ENCODE measurements at regions not wholly inside any gene's neighbourhood (a gene's known extent, or its start where the extent isn't known, plus 50 kb on each side); places are given as distances from the start of the nearest gene placed in this dataset.

GRCh38 chr3:177530908-177531307 is 333.6 kb upstream of the TBL1XR1 start:
- no peaks in the 10 kb centered on the region for H3K36me3 ChIP-seq (ENCODE audit: insufficient read depth, low read length)
- no peak overlapping the region for H3K9ac ChIP-seq (ENCODE audit: low read length)
- H3K27me3 ChIP-seq (ENCODE audit: insufficient read depth, low read depth, low read length), result no peaks in the 10 kb centered on the region
- no peak overlapping the region for H3K4me3 ChIP-seq (ENCODE audit: low read length)
- no peaks in the 10 kb centered on the region for H3K9me2 ChIP-seq (ENCODE audit: insufficient read depth, low read length)
- H3K27ac ChIP-seq (ENCODE audit: low read length), result no peak overlapping the region
- H3K9me3 ChIP-seq (ENCODE audit: low read length), result no peaks in the 10 kb centered on the region
- H2AFZ ChIP-seq (ENCODE audit: low read depth, low read length), result no peak overlapping the region
- TF ChIP-seq POLR2AphosphoS5 (IDR thresholded peaks at IDR 0.05), result no peak
- no peak for TF ChIP-seq EP300 (conservative IDR thresholded peaks at IDR 0.05; ENCODE audit: poor library complexity, severe bottlenecking)
- no peak for TF ChIP-seq MXI1 (conservative IDR thresholded peaks at IDR 0.05; ENCODE audit: poor library complexity, severe bottlenecking)
- no peak for TF ChIP-seq CTCF (IDR thresholded peaks at IDR 0.05; ENCODE audit: poor library complexity, severe bottlenecking)
- no peak overlapping the region for H3K4me2 ChIP-seq (ENCODE audit: low read length)
- H4K20me1 ChIP-seq (ENCODE audit: insufficient read depth), result no peaks in the 10 kb centered on the region
- H3K79me2 ChIP-seq (replicated peaks; ENCODE audit: insufficient read depth, low read length), result no peaks in the 10 kb centered on the region
- H3F3A ChIP-seq (ENCODE audit: insufficient read depth, low read length, poor library complexity, severe bottlenecking), result no peaks in the 10 kb centered on the region

GRCh38 chr3:177536873-177537272 is 339.6 kb upstream of the TBL1XR1 start:
- H3K27me3 ChIP-seq (ENCODE audit: insufficient read depth, low read depth, low read length), result no peaks in the 10 kb centered on the region
- TF ChIP-seq EP300 (conservative IDR thresholded peaks at IDR 0.05; ENCODE audit: poor library complexity, severe bottlenecking) (peak; percentile 54), POLR2AphosphoS5 (IDR thresholded peaks at IDR 0.05) (no peak), RAD21 (conservative IDR thresholded peaks at IDR 0.05) (no peak), CTCF (IDR thresholded peaks at IDR 0.05; ENCODE audit: poor library complexity, severe bottlenecking) (no peak), MXI1 (conservative IDR thresholded peaks at IDR 0.05; ENCODE audit: poor library complexity, severe bottlenecking) (no peak)
- no peaks in the 10 kb centered on the region for H3K36me3 ChIP-seq (ENCODE audit: insufficient read depth, low read length)
- H2AFZ ChIP-seq (ENCODE audit: low read depth, low read length), result no peak overlapping the region
- no peak overlapping the region for H3K4me3 ChIP-seq (ENCODE audit: low read length)
- no peaks in the 10 kb centered on the region for H4K20me1 ChIP-seq (ENCODE audit: insufficient read depth)
- H3F3A ChIP-seq (ENCODE audit: insufficient read depth, low read length, poor library complexity, severe bottlenecking), result no peaks in the 10 kb centered on the region
- no peak overlapping the region for H3K27ac ChIP-seq (ENCODE audit: low read length)
- no peaks in the 10 kb centered on the region for H3K9me2 ChIP-seq (ENCODE audit: insufficient read depth, low read length)
- no peak overlapping the region for H3K4me2 ChIP-seq (ENCODE audit: low read length)
- H3K9me3 ChIP-seq (ENCODE audit: low read length), result no peaks in the 10 kb centered on the region
- H3K79me2 ChIP-seq (replicated peaks; ENCODE audit: insufficient read depth, low read length), result no peaks in the 10 kb centered on the region
- H3K9ac ChIP-seq (ENCODE audit: low read length), result no peak overlapping the region

- Histone ChIP-seq H3K4me2 (ENCODE audit: low read length) (no peak overlapping the region), H3K36me3 (ENCODE audit: insufficient read depth, low read length) (no peaks in the 10 kb centered on the region), H3K27me3 (ENCODE audit: insufficient read depth, low read depth, low read length) (no peaks in the 10 kb centered on the region), H3K79me2 (replicated peaks; ENCODE audit: insufficient read depth, low read length) (no peaks in the 10 kb centered on the region), H3K27ac (ENCODE audit: low read length) (no peak overlapping the region), H3K9me2 (ENCODE audit: insufficient read depth, low read length) (no peaks in the 10 kb centered on the region), H3K4me3 (ENCODE audit: low read length) (no peak overlapping the region), H4K20me1 (ENCODE audit: insufficient read depth) (no peaks in the 10 kb centered on the region), H3F3A (ENCODE audit: insufficient read depth, low read length, poor library complexity, severe bottlenecking) (no peaks in the 10 kb centered on the region), H3K9me3 (ENCODE audit: low read length) (no peaks in the 10 kb centered on the region), H2AFZ (ENCODE audit: low read depth, low read length) (no peak overlapping the region), H3K9ac (ENCODE audit: low read length) (no peak overlapping the region)
- TF ChIP-seq RAD21 (conservative IDR thresholded peaks at IDR 0.05), result no peak
- TF ChIP-seq EZH2 (IDR thresholded peaks at IDR 0.05; ENCODE audit: borderline replicate concordance, insufficient read depth, low read length, poor library complexity, severe bottlenecking), result no peak
- TF ChIP-seq POLR2AphosphoS5 (IDR thresholded peaks at IDR 0.05), result no peak
- TF ChIP-seq MXI1 (conservative IDR thresholded peaks at IDR 0.05; ENCODE audit: poor library complexity, severe bottlenecking), result no peak
- no peak for TF ChIP-seq REST (IDR thresholded peaks at IDR 0.05; ENCODE audit: borderline replicate concordance)
- TF ChIP-seq TAF1 (IDR thresholded peaks at IDR 0.05; ENCODE audit: low read depth), result no peak
- no peak for TF ChIP-seq CTCF (IDR thresholded peaks at IDR 0.05; ENCODE audit: poor library complexity, severe bottlenecking)
- no peak for TF ChIP-seq EP300 (conservative IDR thresholded peaks at IDR 0.05; ENCODE audit: poor library complexity, severe bottlenecking)
- TF ChIP-seq SMC3 (conservative IDR thresholded peaks at IDR 0.05; ENCODE audit: poor library complexity), result no peak
These were observed 340.3 kb upstream of the TBL1XR1 start for GRCh38 chr3:177537612-177538011.

All from neural cell (in vitro differentiated cells).